ENCODE measurements at regions not wholly inside any gene's neighbourhood (a gene's known extent, or its start where the extent isn't known, plus 50 kb on each side); places are given as distances from the start of the nearest gene placed in this dataset.

DNA sequence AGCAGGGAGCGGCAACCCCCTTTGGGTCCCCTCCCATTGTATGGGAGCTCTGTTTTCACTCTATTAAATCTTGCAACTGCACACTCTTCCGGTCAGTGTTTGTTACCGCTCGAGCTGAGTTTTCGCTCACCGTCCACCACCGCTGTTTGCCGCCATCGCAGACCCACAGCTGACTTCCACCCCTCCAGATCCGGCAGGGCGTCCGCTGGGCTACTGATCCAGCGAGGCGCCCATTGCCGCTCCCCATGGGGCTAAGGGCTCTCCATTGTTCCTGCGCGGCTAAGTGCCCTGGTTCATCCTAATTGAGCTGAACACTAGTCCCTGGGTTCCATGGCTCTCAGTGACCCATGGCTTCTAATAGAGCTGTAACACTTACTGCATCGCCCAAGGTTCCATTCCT lies 115.6 kb upstream of the AUTS2 start:
- no peak overlapping the region for H3K4me3 ChIP-seq (ENCODE audit: control insufficient read depth, low read depth, low read length)
- TF ChIP-seq, protein P1, sequence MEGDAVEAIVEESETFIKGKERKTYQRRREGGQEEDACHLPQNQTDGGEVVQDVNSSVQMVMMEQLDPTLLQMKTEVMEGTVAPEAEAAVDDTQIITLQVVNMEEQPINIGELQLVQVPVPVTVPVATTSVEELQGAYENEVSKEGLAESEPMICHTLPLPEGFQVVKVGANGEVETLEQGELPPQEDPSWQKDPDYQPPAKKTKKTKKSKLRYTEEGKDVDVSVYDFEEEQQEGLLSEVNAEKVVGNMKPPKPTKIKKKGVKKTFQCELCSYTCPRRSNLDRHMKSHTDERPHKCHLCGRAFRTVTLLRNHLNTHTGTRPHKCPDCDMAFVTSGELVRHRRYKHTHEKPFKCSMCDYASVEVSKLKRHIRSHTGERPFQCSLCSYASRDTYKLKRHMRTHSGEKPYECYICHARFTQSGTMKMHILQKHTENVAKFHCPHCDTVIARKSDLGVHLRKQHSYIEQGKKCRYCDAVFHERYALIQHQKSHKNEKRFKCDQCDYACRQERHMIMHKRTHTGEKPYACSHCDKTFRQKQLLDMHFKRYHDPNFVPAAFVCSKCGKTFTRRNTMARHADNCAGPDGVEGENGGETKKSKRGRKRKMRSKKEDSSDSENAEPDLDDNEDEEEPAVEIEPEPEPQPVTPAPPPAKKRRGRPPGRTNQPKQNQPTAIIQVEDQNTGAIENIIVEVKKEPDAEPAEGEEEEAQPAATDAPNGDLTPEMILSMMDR (IDR thresholded peaks at IDR 0.05; ENCODE audit: control insufficient read depth, insufficient read depth, low read depth, low read length, missing control alignments), result no peak
- no peak for DNase-seq (ENCODE audit: low read depth)

DNA sequence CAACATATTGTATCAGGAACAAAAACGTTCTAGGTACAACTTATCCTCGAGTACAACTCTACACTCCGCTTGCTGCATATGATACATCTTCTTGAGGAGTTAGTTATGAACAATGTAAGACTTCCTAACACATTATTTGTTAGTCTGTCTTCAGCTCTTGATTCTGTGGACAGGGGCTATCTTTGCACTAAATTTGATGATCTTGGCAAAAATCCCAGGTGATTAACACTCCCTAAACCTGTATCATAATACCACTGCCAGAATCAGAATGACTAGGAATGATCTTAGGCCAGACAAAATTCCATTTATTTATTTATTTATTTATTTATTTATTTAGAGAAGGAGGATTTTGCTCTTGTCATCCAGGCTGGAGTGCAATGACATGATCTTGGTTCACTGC lies 108.7 kb upstream of the AUTS2 start:
- TF ChIP-seq, protein P1 (IDR thresholded peaks at IDR 0.05; ENCODE audit: control insufficient read depth, insufficient read depth, low read depth, low read length, missing control alignments), result no peak
- H3K4me3 ChIP-seq (ENCODE audit: control insufficient read depth, low read depth, low read length), result no peak overlapping the region
- DNase-seq (ENCODE audit: low read depth), result no peak

DNA sequence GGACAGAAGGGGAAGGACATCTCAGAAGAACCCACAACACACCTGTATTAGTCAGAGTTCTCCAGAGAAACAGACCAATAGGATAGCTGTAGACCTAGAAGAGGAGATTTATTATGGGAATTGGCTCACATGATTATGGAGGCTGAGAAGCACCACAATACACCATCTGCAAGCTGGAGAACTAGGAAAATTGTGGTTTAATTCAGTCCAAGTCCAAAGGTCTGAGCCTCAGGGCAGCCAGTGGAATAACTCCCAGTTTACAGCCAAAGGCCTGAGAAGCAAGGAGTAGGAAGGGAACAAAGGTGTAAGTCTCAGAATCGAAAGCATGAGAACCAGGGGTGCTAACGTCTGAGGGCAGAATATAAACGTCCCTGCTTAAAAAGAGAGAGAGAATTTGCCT lies 99.6 kb upstream of the AUTS2 start:
- no peak overlapping the region for H3K4me3 ChIP-seq (ENCODE audit: control insufficient read depth, low read depth, low read length)
- no peak for DNase-seq (ENCODE audit: low read depth)
- TF ChIP-seq, protein P1 (IDR thresholded peaks at IDR 0.05; ENCODE audit: control insufficient read depth, insufficient read depth, low read depth, low read length, missing control alignments), result no peak

DNA sequence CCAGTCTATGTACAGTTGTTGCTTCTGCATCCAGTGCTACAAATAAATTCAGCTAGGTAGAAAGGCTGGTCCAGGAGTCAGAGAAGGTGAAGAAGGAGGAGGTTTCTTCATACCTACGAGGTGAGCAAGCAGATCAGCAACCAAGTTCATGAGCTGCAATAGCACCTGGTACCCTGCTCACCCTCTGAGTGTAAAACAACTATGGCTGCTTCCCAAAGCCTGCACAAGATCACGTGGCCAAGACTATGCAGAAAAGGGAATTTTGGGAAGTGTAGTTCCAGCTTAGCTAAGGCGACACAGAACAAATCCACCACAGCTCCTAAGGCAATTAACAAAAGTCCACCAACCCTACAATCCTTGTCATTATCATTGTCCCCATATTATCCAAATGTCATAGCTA lies 95.9 kb upstream of the AUTS2 start:
- DNase-seq (ENCODE audit: low read depth), result no peak
- H3K4me3 ChIP-seq (ENCODE audit: control insufficient read depth, low read depth, low read length), result no peak overlapping the region
- TF ChIP-seq, protein P1 (IDR thresholded peaks at IDR 0.05; ENCODE audit: control insufficient read depth, insufficient read depth, low read depth, low read length, missing control alignments), result no peak

- no peak for DNase-seq (ENCODE audit: low read depth)
- TF ChIP-seq, protein P1 (IDR thresholded peaks at IDR 0.05; ENCODE audit: control insufficient read depth, insufficient read depth, low read depth, low read length, missing control alignments), result no peak
- H3K4me3 ChIP-seq (ENCODE audit: control insufficient read depth, low read depth, low read length), result no peak overlapping the region
These were observed 93.4 kb upstream of the AUTS2 start for GRCh38 chr7:69504733-69505420.

DNA sequence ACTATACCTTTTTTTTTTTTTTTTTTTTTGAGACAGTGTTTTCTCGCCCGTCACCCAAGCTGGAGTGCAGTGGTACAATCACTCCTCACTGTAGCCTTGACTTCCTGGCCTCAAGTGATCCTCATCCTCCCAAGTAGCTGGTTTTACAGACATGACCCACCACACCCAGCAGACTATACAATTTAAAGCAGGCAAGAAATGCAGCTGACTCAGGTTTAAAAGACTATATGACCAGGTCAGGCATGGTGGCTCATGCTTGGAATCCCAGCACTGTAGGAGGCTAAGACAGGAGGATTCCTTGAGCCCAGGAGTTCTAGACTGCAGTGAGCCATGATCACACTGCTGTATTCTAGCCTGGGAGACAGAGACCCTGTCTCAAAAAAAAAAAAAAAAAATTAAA lies 89.5 kb upstream of the AUTS2 start:
- TF ChIP-seq, protein P1 (IDR thresholded peaks at IDR 0.05; ENCODE audit: control insufficient read depth, insufficient read depth, low read depth, low read length, missing control alignments), result no peak
- H3K4me3 ChIP-seq (ENCODE audit: control insufficient read depth, low read depth, low read length), result no peak overlapping the region
- DNase-seq (ENCODE audit: low read depth), result no peak
